Epithelial cell of esophagus (primary cell): ENCODE measurements at regions not wholly inside any gene's neighbourhood (a gene's known extent, or its start where the extent isn't known, plus 50 kb on each side); places are given as distances from the start of the nearest gene placed in this dataset.

Source experiments
- DNase-seq: peaks from one replicate; pipeline ENCODE4 v3.0.0; 2010; ENCODE audit warnings: low read depth
- H3K4me3 ChIP-seq: 2 replicates; pipeline ENCODE4 v1.5.1; 2011; ENCODE audit warnings: mild to moderate bottlenecking, low read length, control low read depth
- CTCF ChIP-seq: IDR thresholded peaks from 2 replicates; pipeline ENCODE4 v1.5.1; 2011; ENCODE audit warnings: low read depth, mild to moderate bottlenecking, low read length, control low read depth, inconsistent platforms; ENCODE audit not compliant: insufficient read depth; ENCODE audit errors: missing control alignments

- H3K4me3 ChIP-seq = no peak overlapping the region
- TF ChIP-seq CTCF = no peak
- no peak for DNase-seq
These were observed 614.2 kb upstream of the REG3G start for GRCh38 chr2:78411303-78411702.

GRCh38 chr2:78416625-78417300, 608.7 kb upstream of the REG3G start:
- no peak overlapping the region for H3K4me3 ChIP-seq
- no peak for TF ChIP-seq CTCF
- no peak for DNase-seq

- no peak overlapping the region for H3K4me3 ChIP-seq
- no peak for DNase-seq
- no peak for TF ChIP-seq CTCF
These were observed 608.1 kb upstream of the REG3G start for GRCh38 chr2:78417355-78417754.

GRCh38 chr2:78418021-78418420, 607.5 kb upstream of the REG3G start:
- no peak for TF ChIP-seq CTCF
- no peak overlapping the region for H3K4me3 ChIP-seq
- DNase-seq = peak; percentile 61

- DNase-seq = no peak
- TF ChIP-seq CTCF = no peak
- no peak overlapping the region for H3K4me3 ChIP-seq
These were observed 605.4 kb upstream of the REG3G start for GRCh38 chr2:78420132-78420531.

- no peak for DNase-seq
- no peak for TF ChIP-seq CTCF
- H3K4me3 ChIP-seq = no peak overlapping the region
These were observed 601.9 kb upstream of the REG3G start for GRCh38 chr2:78423631-78424030.

GRCh38 chr2:78427170-78427569, 598.3 kb upstream of the REG3G start:
- no peak for DNase-seq
- no peak overlapping the region for H3K4me3 ChIP-seq
- no peak for TF ChIP-seq CTCF
